ENCODE measurements at regions not wholly inside any gene's neighbourhood (a gene's known extent, or its start where the extent isn't known, plus 50 kb on each side); places are given as distances from the start of the nearest gene placed in this dataset.
"Not testable (repeated sequence)": the region's sequence is repeated elsewhere in the genome, so short reads cannot be mapped to it uniquely, and the experiment has no call there.

DNA sequence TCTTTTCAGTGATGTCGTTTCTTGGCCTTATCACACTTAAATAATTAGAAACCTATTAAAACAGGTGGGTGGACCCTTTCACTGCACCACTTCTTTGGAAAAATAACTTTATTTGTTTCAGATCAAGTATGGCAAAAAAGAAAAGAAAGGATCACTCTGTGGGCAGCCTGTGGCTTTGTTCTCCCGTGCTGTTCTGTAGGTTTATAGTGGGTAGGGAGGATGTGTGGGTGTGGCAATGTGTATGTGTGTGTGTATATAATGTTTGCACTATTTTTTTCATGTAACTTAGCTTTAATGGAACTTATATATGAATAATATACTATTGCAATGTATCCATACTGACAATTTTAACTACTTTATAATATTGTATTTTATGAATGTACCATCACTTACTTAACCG lies 85.9 kb downstream of the ACTBL2 start:
- no peak for DNase-seq (ENCODE audit: low read depth in 2 of 2)

DNA sequence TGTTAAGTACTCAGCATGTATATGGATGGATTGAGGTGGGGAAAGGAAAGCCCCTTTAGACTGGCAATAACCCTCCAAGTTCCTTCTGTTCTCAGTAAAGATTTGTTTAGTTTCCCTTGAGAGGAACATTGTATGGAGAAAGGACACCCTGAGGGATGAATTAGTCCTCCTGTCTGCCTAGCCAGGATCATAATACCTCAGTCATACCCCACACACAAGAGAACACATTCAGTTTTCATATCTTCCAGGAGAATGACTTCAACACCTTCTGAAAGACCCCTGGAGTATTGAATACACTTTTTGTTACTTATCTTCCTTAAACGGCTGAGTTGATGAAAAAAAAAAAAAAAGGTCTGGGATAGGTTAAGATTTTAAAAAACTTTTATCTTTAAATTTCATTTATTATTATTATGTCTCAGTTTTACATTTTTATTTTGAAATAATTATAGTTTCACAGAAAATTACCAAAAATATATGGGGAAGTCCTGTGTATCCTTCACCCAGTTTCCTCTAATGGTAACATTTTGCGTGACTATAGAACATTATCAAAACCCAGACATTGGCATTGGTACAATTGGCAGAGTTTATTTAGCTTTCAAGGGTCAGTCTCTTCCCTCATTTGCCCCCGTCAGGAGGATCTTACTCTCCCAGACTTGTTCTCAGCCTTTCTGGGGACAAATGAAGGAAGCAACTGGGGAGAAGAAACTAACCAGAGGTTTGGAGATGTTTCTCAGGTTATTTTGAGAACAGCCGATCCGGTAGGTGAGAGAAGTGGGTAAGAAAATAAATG lies 88.0 kb downstream of the ACTBL2 start:
- DNase-seq (ENCODE audit: low read depth in 2 of 2): no peak

DNA sequence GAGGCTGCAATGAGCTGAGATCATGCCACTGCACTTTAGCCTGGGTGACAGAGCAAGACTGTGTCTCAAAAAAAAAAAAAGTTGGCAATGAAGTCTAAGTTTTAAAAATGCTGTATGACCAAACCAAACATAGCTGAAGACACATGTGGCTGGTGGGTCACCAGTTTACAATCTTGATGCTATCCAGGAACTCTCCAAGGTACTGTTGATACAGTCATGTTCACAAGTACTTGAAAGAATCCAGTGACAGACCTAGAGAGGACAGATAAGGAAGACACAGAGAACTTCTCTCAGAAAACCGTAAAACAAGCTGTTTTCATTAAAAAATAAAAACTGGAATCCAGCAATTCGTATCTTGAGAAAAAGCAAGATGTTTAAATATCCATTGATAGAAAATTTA lies 95.7 kb downstream of the ACTBL2 start:
- DNase-seq (ENCODE audit: low read depth in 2 of 2): no peak

DNA sequence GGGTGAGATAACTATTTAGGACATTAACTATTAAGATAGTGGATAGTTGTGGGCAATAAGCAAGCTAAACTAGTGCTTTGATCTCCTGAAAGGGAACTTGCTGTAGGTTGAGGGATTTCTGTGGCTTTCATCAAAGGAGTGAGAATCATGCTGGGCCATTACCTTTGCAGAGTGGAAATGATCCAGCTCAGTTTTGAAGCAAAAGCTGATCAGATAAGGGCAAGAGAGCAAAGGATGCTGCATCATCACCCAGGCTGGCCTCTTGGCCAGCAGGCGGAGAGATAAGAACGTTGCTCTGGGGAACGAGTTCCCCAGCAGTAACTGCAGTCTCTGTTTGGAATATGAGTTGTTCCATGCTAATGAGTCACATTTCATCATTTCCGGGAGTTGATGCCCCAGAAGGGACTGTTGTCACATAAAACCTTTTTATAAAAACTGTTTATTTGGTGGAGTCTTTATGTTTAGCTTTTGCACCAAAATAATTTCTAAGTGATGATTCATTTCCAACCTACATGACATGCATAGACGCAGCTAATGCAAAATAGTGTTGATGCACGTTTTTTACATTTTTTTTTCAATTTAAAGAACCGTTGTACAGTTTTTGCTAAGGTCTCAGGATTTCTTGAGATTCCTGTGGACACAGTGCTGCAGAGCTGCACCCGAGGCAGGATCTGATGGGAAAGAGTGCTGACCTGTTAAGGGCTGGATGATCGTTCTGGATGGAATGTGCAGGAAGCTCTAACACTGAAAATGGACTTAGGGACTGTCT lies 99.3 kb downstream of the ACTBL2 start:
- peak; percentile 14 to 40 for DNase-seq (ENCODE audit: low read depth in 2 of 2)

DNA sequence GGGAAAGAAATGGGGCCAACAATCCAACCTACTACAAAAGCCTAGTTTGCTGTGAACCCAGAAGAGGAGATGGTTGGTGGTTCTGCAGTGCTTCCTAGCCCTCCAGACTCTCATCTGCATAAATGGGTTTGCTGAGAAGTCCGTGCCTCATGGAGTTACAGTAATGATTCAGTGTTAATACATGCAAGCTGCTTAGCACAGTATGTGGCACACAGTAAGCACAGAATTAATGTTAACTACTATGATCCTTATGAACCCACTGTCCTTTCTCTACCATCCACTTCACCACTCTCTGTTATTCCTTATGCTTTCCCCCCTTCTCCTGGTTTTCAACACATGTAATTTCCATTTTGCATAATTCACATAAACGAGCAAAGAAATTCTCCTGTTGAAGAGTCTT lies 100.0 kb downstream of the ACTBL2 start:
- DNase-seq (ENCODE audit: low read depth in 2 of 2): no peak

DNA sequence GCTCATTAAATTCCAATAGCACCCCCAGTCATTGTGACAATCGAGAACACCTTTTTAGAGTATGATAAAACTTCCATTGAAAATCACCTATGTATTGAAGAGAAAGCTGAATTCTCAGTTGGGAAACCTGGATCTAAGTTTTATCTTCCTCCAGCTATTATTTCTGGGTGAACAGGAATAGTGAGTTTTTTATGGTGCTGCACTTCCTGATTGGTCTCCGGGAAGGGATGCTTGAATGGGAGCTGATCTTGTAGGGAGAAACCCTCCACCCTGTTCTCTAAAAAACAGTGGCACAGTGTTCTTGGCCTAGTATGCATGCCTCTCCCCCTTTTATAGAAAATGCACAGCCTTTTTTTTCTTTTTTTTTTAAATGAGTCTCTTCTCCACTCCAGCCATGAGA lies 112.2 kb downstream of the ACTBL2 start:
- no peak for DNase-seq (ENCODE audit: low read depth in 2 of 2)

DNA sequence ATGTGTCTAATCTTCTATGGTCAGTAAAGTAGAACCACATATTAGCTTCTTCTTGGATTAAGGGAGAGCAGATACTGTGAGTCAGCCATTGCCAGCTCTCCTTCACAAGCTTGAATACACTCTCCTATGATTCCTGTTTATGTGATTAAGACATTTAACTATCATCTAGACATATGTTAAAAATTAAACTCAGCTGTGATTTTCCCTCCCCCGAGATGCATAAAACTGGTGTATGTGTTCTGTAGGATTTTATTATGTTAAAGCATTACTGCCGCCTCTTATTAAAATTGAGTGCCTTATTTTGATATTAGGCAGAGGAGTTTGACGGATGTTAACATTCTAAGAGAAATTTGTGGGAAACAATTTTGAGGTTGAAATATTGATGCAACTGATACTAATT lies 114.6 kb downstream of the ACTBL2 start:
- no peak for DNase-seq (ENCODE audit: low read depth in 2 of 2)

DNA sequence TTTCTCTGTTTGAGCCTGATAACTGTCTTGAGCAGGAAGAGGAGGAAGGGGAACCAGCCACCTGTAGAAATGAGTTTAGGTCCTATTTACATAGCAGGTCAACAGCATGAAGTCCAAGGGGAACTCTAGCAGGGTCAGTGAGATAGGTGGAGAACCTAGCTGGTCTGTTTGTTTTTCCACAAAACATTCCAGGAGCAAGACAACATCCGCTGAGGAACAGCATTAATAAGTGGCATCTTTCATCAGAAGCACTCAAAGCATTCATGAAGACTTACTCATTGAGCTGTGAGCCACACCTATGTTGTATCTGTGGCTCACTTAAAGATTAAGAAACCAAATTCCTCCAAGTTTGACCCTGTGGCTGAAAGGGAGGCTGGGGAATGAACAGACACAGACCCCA lies 115.9 kb downstream of the ACTBL2 start:
- DNase-seq (ENCODE audit: low read depth in 2 of 2): no peak

DNA sequence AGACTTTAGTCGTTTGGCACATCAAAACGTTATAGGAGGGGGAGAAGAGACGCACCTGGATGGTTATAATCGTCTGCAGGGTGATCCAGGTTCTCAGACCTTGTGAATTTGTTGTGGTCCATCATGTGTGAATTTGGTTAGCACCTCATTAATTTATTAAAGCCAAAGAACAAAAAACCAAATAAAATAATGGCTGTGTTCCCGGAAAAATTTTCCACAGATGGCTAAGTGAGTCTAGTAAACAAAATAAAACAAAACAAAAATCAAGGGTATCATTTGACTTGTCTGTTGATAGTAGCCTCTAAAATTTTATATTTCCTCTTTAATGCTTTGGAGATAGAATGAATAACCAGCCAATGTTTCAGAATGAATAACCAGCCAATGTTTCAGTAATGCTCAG lies 119.7 kb downstream of the ACTBL2 start:
- DNase-seq (ENCODE audit: low read depth in 2 of 2): no peak

DNA sequence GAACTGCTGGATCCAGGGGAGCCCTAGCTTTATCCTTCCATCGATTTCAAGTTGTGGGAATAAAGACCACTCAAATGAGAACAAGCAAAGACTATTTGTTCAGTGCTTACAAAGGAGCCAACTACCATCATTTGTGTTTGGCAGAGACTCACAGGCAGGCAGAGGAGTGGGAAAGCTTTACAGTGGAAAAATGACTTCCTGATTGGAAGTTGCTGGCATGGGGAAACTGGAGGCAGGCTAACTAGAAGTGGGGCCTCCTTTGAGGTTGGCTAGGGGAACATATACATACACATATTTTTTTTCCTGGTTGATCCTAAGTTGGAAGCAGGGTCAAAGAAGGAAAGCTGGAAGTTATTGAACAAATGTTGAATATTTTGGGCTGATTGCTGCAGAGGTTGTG lies 121.7 kb downstream of the ACTBL2 start:
- DNase-seq (ENCODE audit: low read depth in 2 of 2): no peak

DNA sequence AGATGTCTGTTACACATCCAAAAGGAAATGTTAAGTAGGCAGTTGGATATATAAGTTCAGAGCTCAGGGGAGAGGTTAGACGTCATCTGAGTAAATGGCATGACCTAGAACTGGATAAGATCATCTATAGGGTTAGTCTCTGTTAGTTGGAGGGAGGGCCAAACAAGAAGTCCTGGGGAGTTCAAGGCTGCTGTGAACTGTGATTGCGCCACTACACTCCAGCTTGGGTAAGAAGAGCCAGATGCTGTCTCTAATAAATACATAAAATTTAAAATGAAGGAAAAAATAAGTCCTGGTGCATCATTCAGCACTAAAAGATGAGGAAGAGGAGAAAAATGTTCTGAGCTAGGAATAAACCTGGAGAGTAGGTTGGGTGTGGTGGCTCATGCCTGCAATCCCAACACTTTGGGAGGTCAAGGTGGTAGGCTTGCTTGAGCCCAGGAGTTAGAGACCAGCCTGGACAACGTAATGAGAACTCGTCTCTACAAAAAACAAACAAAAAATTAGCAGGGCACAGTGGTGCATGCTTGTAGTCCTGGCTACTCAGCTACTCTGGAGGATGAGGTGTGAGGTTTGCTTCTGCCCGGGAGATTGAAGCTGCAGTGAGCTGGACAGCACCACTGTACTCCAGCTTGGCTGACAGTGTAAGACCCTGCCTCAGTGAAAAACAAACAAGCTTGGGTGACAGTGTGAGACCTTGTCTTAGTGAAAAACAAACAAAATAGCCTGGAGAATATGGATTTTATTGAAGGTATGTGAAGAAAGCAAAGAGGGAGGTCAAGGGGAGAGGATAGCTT lies 123.6 kb downstream of the ACTBL2 start:
- no peak for DNase-seq (ENCODE audit: low read depth in 2 of 2)

DNA sequence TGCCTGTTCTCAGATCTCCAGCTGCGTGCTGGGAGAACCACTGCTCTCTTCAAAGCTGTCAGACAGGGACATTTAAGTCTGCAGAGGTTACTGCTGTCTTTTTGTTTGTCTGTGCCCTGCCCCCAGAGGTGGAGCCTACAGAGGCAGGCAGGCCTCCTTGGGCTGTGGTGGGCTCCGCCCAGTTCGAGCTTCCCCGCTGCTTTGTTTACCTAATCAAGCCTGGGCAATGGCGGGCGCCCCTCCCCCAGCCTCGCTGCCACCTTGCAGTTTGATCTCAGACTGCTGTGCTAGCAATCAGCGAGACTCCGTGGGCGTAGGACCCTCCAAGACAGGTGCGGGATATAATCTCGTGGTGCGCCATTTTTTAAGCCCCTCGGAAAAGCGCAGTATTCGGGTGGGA lies 125.8 kb downstream of the ACTBL2 start:
- DNase-seq (ENCODE audit: low read depth in 2 of 2): not testable (repeated sequence)

DNA sequence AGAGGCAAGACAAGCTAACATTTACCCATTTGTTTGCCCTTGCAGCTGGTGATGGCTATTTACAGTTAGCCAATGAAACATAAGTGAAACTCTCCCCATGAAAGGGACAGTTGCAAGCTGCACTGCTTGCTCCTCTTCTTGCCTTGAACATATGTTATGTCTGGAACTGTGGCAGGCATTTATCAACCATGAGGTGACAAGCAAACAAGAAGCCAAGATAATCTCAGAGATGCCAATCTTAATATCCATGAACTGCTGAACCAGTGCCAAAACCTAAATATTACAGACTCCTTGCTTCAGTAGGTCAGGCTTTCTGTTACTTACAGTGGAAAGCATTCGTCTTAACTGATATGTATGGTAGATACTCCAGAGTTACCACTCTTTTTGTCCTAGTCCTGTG lies 133.4 kb downstream of the ACTBL2 start:
- no peak for DNase-seq (ENCODE audit: low read depth in 2 of 2)

DNA sequence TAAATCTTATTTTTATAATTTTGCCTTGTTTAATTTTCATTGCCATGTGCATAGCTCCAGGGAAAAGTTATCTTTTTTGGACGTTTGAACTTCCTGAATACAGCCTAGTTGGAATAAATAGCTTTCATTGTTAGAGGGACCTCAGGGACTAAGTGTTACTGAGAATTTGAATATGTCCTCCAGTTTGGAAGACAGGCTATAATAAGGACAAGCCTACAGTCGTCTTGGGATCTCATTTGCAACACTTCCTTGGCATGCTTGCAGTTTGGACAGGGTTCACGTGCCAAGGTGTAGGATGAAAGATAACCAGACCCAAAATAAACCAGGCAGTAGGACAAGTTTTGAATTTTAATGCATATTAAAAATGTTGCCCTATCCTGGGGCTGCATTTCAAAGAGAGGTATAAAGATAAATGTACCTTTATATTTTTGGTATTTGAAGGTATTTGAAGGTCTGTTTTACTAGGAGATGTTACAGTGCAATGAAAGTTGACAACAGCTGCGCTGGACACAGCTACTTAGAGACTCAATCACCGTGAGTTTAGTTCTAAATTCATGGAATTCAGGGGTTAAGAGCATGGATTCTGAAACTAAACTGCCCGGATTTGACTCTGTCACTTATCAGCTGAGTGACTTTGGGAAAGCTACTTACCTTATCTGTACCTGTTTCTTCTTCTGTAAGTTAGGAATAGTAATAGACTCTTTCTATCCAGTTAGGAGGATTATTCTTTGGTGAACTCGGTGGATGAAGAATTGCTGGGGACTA lies 134.1 kb downstream of the ACTBL2 start:
- DNase-seq (ENCODE audit: low read depth in 2 of 2): no peak

DNA sequence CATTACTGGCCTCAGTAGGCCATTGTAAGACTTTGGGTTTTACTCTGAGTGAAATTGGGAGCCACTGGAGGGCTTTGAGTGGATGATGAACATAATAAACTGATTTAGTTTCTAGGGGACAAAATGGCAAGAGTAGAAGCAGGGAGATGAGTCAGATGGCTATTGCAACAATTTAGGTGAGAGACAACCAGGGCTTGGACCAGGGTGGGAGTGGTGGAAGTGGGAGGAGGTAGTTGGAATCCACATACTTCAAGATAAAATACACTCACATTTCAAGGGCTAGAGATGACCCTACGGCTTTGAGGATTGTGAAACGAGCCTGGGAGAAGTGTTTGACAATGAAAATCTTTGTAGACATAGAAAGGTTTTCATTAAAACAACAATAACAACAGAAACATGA lies 136.3 kb downstream of the ACTBL2 start:
- DNase-seq (ENCODE audit: low read depth in 2 of 2): no peak

DNA sequence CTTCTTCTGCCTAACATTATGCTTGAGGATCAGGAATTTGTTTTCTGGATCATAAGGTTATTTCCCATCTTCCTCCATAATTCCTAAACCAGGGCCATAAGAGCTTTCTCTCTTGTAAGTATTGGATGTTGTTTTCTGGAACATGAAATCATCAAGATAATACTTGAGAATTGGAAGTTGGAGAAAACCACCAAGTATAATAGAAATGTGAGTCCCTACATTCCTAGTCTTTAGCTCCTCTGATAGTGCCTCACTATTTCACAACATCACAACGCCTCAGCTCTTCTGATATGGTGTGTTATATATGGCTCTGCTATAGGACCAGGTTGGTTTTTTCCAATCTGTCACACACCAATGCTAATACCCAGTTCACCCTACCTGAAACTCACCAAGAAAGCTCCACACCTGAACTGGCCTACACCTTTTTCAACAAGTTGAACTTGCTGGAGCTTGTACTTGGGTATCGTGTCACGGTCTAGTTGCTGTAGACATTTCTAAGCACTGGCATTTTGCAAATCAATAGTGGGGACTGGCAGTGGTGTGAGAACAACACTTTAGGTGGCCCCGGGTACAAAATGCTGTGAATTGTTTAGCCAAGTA lies 141.1 kb downstream of the ACTBL2 start:
- DNase-seq (ENCODE audit: low read depth in 2 of 2): no peak

DNA sequence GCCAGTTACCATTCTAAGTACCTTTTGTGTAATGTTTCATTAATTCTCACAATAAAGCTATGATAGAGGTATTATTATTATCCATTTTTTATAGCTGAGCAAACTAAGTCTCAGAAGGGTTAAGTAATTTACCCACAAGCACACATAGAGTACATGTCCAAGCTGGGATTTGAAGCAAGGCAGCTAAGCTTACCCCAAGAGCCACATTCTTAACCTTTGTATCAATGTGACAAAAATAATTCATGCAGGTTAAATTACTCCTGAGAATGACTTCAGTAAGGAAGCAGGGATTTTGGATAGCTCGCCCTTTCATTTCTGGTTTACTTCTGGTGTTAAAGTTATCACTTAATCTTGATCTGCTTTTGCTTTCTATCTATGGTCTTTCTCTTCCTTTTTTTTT lies 141.9 kb downstream of the ACTBL2 start:
- DNase-seq (ENCODE audit: low read depth in 2 of 2): no peak

DNA sequence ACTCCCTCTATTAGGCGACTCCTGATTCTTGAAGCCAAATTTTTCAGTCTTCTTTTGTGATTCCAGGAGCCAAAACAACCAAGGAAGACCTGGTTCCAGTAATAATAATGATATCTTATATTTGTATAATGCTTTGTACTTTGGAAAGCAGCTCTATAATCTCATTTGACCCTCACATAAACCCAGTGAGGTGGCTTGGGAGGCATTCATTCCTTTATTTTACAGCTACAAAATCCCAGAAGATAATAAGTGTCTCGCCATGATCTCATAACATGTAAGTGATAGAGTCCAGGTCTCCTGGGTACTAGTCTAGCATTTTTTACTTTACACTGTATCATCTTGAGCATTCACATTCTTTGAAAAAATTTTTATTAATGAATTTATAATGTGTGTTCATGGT lies 143.1 kb downstream of the ACTBL2 start:
- DNase-seq (ENCODE audit: low read depth in 2 of 2): no peak

DNA sequence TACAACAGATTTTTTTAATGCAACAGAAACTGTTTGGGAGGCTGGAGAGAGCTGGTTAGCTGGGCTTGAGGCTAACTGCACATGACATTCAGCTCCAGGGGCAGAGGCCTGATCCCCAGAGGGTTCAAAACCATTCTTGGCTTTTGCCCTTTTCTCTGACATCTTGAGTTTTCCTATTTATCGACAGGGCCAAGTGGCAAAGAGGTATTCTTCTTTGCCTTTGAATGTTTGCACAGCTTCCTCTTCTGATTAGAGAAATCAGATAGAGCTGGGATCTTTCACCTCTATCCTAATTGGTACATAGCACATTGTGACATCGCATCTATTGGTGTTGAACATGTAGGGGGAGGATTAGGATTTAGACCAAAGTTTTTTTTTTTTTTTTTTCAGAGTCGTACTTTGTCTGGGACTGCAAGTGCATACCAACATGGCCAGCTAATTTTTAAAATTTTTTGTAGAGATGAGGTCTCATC lies 143.7 kb downstream of the ACTBL2 start:
- DNase-seq (ENCODE audit: low read depth in 2 of 2): no peak

DNA sequence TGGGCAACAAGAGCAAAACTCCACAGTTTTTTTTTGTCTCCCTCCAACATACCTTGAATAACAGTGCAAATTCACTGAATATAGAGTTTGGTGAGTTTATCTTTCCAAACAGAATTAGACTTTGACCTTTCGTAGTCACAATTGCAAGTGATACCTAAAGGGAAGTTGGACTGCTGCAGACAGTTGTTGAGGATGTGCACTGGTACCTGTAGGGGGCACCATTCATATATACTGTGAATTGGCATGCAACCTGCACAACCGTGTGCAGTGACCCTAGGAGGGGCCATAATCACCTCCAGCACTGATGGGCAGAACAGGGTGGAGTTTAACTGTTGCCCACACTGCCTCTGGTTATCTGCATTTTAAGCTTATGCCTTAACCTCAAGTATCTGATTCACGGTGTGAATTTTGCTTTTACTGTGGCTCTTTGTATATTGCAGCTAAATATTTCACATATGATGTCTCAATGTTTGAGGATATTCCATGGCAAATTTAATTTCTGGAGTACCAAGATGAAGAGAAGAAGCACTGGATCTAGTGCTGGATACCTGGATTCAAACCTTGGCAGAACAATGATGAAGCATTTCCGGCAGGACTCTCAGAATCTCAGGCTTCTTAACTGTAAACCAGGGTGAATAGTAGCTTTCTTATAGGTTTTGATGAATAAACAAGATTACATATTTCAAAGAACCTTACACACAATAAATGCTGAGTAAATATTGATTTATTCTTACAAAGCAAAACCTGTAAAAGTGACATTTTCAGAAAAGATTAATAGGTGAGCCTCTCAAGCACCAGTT lies 144.3 kb downstream of the ACTBL2 start:
- DNase-seq (ENCODE audit: low read depth in 2 of 2): no peak

Measured in stimulated activated CD4-positive, alpha-beta T cell treated with anti-CD3 and anti-CD28 coated beads, Interleukin-15, amount 100 ng/mL, for 48 hours (primary cell).